Loucy (cell line): ENCODE measurements at regions not wholly inside any gene's neighbourhood (a gene's known extent, or its start where the extent isn't known, plus 50 kb on each side); places are given as distances from the start of the nearest gene placed in this dataset.

ENCODE experiments used
- H2AFZ ChIP-seq: fragments of 200-600 bp; sonication (generic); 2 replicates; pipeline ENCODE4 v1.6.0; 2016; ENCODE audit warnings: antibody characterized with exemption, mild to moderate bottlenecking, low read length, moderate library complexity
- H3F3A ChIP-seq: fragments of 200-600 bp; 2 replicates; pipeline ENCODE4 v1.6.0; 2016; ENCODE audit warnings: antibody characterized with exemption, low read depth, mild to moderate bottlenecking
- H3K27me3 ChIP-seq: fragments of 200-600 bp; sonication (generic); 2 replicates; pipeline ENCODE4 v1.6.1; 2014; ENCODE audit warnings: low read length, mild to moderate bottlenecking; ENCODE audit not compliant: insufficient read depth, poor library complexity, severe bottlenecking
- H3K36me3 ChIP-seq: fragments of 200-600 bp; sonication (generic); 2 replicates; pipeline ENCODE4 v1.6.1; 2016; ENCODE audit warnings: low read length; ENCODE audit not compliant: insufficient read depth
- H3K4me1 ChIP-seq: fragments of 200-600 bp; sonication (generic); 2 replicates; pipeline ENCODE4 v1.5.1; 2014; ENCODE audit warnings: low read length, mild to moderate bottlenecking; ENCODE audit not compliant: insufficient read depth, poor library complexity, severe bottlenecking
- H3K4me2 ChIP-seq: fragments of 200-600 bp; sonication (generic); 2 replicates; pipeline ENCODE4 v1.6.0; 2014; ENCODE audit warnings: antibody characterized with exemption, low read length, low read depth, mild to moderate bottlenecking; ENCODE audit not compliant: poor library complexity, severe bottlenecking
- H3K4me3 ChIP-seq: fragments of 200-600 bp; sonication (generic); 2 replicates; pipeline ENCODE4 v1.5.1; 2014; ENCODE audit warnings: low read length, mild to moderate bottlenecking, mixed read lengths; ENCODE audit not compliant: poor library complexity, severe bottlenecking
- H3K79me2 ChIP-seq: fragments of 200-600 bp; sonication (generic); 2 replicates; pipeline ENCODE4 v1.6.1; 2014; ENCODE audit warnings: low read length; ENCODE audit not compliant: insufficient read depth
- H3K9ac ChIP-seq: fragments of 200-600 bp; sonication (generic); 2 replicates; pipeline ENCODE4 v1.6.0; 2014; ENCODE audit warnings: mild to moderate bottlenecking, low read depth, low read length, moderate library complexity; ENCODE audit not compliant: poor library complexity, severe bottlenecking
- H3K9me2 ChIP-seq: fragments of 200-600 bp; sonication (generic); replicated peaks from 2 replicates; pipeline ENCODE4 v1.6.1; 2016; ENCODE audit warnings: low read depth, low read length, mixed read lengths
- H3K9me3 ChIP-seq: fragments of 200-600 bp; sonication (generic); 2 replicates; pipeline ENCODE4 v1.6.1; 2014; ENCODE audit warnings: mild to moderate bottlenecking, antibody characterized with exemption, low read length, low read depth; ENCODE audit not compliant: insufficient read depth
- H4K20me1 ChIP-seq: fragments of 200-600 bp; sonication (generic); 2 replicates; pipeline ENCODE4 v1.6.0; 2014; ENCODE audit warnings: antibody characterized with exemption, low read length, mild to moderate bottlenecking; ENCODE audit not compliant: insufficient read depth, poor library complexity, severe bottlenecking
- EZH2phosphoT487 ChIP-seq: fragments of 200-600 bp; IDR thresholded peaks from 2 replicates; pipeline ENCODE4 v1.6.1; 2018; ENCODE audit warnings: antibody characterized with exemption, mild to moderate bottlenecking, moderate library complexity, borderline replicate concordance
- TF ChIP-seq, protein P1 (sequence below): fragments of 200-600 bp; sonication (generic); conservative IDR thresholded peaks from 2 replicates; pipeline ENCODE4 v1.5.1; 2014; ENCODE audit warnings: mild to moderate bottlenecking, antibody characterized with exemption, low read length

DNA sequence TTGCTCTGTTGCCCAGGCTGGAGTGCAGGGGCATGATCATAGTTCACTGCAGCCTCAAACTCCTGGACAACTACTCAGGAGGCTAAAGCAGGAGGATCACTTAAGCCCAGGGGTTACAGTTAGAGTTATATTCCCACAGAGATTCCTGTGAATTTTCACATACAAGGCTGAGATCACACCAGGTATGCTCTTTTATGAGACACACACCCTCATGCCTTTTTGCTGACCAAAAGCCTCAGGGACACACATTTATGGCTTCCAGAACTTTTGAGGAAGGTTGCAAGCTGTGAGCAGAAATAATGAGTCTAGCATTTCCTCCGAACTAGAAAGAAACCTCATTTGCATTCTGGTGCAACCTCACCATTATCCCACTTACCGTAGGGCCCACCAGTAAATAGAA is 370.5 kb upstream of the ARID1B start:
- Histone ChIP-seq H2AFZ (no peak overlapping the region), H3K9ac (no peak overlapping the region), H3K4me1 (no peaks in the 10 kb centered on the region), H3K9me3 (no peaks in the 10 kb centered on the region), H3F3A (no peaks in the 10 kb centered on the region), H3K36me3 (no peaks in the 10 kb centered on the region), H4K20me1 (no peaks in the 10 kb centered on the region), H3K4me3 (no peak overlapping the region), H3K4me2 (no peak overlapping the region), H3K79me2 (no peaks in the 10 kb centered on the region), H3K27me3 (no peaks in the 10 kb centered on the region), H3K9me2 (no peaks in the 10 kb centered on the region)
- no peak for TF ChIP-seq EZH2phosphoT487
- TF ChIP-seq, protein P1, sequence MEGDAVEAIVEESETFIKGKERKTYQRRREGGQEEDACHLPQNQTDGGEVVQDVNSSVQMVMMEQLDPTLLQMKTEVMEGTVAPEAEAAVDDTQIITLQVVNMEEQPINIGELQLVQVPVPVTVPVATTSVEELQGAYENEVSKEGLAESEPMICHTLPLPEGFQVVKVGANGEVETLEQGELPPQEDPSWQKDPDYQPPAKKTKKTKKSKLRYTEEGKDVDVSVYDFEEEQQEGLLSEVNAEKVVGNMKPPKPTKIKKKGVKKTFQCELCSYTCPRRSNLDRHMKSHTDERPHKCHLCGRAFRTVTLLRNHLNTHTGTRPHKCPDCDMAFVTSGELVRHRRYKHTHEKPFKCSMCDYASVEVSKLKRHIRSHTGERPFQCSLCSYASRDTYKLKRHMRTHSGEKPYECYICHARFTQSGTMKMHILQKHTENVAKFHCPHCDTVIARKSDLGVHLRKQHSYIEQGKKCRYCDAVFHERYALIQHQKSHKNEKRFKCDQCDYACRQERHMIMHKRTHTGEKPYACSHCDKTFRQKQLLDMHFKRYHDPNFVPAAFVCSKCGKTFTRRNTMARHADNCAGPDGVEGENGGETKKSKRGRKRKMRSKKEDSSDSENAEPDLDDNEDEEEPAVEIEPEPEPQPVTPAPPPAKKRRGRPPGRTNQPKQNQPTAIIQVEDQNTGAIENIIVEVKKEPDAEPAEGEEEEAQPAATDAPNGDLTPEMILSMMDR: no peak

DNA sequence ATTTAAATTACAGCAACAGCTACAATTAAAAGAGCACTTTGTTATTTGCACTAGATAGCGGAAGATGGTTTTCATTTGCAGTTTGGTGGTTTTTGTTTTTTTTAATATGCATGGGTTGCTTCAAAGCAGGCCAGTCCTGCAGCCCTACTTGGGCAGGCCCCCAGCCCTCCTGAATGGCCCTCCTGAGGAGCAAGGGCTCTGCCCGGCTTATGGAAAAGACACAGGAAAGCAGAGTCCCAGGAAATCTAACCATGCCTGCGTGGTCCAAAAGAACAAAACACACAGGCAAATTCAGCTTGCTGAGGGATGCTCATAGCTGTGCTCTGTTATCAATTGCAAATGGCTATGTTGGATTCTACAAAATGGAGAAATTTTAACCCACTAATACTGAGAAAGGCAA is 371.1 kb upstream of the ARID1B start:
- Histone ChIP-seq H3K9me3 (no peaks in the 10 kb centered on the region), H3K9me2 (no peaks in the 10 kb centered on the region), H3K79me2 (no peaks in the 10 kb centered on the region), H3K4me3 (no peak overlapping the region), H3F3A (no peaks in the 10 kb centered on the region), H3K36me3 (no peaks in the 10 kb centered on the region), H2AFZ (no peak overlapping the region), H3K9ac (no peak overlapping the region), H3K27me3 (no peaks in the 10 kb centered on the region), H3K4me1 (no peaks in the 10 kb centered on the region), H3K4me2 (no peak overlapping the region), H4K20me1 (no peaks in the 10 kb centered on the region)
- no peak for TF ChIP-seq EZH2phosphoT487
- TF ChIP-seq, protein P1: no peak

DNA sequence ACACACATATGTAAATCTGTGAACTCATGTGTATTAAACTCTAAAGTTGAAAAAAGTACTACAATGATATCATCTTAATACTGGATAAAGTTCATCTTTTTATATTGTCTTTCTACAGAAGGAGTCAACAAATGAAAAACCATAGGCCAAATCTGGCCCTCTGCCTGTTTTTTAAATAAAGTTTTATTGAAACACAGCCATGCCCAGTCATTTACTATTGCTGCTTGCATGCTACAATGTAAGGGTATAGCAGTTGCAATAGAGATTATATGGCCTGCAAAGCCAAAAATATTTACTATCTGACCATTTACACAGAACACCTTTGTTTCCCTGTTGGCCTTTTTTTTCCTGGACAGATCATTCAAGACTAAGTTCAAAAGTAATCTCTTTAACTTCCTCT is 374.6 kb upstream of the ARID1B start:
- no peaks in the 10 kb centered on the region for H3K4me1 ChIP-seq
- no peaks in the 10 kb centered on the region for H3F3A ChIP-seq
- H4K20me1 ChIP-seq: no peaks in the 10 kb centered on the region
- no peaks in the 10 kb centered on the region for H3K27me3 ChIP-seq
- H3K79me2 ChIP-seq: no peaks in the 10 kb centered on the region
- H2AFZ ChIP-seq: no peak overlapping the region
- TF ChIP-seq, protein P1: no peak
- TF ChIP-seq EZH2phosphoT487: no peak
- no peak overlapping the region for H3K4me2 ChIP-seq
- H3K4me3 ChIP-seq: no peak overlapping the region
- H3K9me2 ChIP-seq: no peaks in the 10 kb centered on the region
- H3K36me3 ChIP-seq: no peaks in the 10 kb centered on the region
- no peaks in the 10 kb centered on the region for H3K9me3 ChIP-seq
- H3K9ac ChIP-seq: no peak overlapping the region
